ENCODE measurements at regions not wholly inside any gene's neighbourhood (a gene's known extent, or its start where the extent isn't known, plus 50 kb on each side); places are given as distances from the start of the nearest gene placed in this dataset.
"Not testable (repeated sequence)": the region's sequence is repeated elsewhere in the genome, so short reads cannot be mapped to it uniquely, and the experiment has no call there.

DNA sequence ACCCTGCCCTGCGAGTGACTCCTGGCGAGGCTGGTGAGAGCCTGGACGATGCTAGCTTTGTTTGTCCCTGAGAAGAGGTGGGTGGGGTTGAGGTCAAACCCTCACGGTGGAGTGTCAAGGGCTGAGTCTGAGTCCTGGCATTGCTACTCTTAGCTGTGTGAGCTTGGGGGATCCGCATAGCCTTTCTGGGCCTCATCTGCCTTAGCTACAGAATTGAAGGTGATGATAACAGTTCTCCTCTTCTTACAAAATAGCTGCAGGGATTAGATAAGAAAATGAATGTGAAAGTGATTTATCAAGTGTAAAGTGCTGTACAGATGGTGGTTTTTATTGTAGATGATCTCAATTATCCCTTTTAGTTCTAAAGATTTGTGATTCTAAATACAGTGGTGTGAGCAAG lies 144.6 kb downstream of the LPIN1 start:
- Mint-ChIP-seq H3K36me3 (ENCODE audit: low read depth) (peaks cover 9% of the 10 kb centered on the region), H3K27me3 (no peaks in the 10 kb centered on the region), H3K27ac (no peak overlapping the region), H3K4me1 (ENCODE audit: low read depth) (no peaks in the 10 kb centered on the region), H3K9me3 (peaks cover 38% of the 10 kb centered on the region), H3K4me3 (no peak overlapping the region)
- TF ChIP-seq, protein P1, sequence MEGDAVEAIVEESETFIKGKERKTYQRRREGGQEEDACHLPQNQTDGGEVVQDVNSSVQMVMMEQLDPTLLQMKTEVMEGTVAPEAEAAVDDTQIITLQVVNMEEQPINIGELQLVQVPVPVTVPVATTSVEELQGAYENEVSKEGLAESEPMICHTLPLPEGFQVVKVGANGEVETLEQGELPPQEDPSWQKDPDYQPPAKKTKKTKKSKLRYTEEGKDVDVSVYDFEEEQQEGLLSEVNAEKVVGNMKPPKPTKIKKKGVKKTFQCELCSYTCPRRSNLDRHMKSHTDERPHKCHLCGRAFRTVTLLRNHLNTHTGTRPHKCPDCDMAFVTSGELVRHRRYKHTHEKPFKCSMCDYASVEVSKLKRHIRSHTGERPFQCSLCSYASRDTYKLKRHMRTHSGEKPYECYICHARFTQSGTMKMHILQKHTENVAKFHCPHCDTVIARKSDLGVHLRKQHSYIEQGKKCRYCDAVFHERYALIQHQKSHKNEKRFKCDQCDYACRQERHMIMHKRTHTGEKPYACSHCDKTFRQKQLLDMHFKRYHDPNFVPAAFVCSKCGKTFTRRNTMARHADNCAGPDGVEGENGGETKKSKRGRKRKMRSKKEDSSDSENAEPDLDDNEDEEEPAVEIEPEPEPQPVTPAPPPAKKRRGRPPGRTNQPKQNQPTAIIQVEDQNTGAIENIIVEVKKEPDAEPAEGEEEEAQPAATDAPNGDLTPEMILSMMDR (IDR thresholded peaks at IDR 0.05): no peak
- intact Hi-C loops (cut with micrococcal nuclease): no loop called here
- ATAC-seq: no peak
- no peak for DNase-seq
- CTCF ChIA-PET: interaction anchor here (1.4 kb wide), 1 partner anchor 18 kb away, joined by 3 read pairs; no protein-coding TSS in a partner anchor
- POLR2A ChIA-PET: no interaction called here

DNA sequence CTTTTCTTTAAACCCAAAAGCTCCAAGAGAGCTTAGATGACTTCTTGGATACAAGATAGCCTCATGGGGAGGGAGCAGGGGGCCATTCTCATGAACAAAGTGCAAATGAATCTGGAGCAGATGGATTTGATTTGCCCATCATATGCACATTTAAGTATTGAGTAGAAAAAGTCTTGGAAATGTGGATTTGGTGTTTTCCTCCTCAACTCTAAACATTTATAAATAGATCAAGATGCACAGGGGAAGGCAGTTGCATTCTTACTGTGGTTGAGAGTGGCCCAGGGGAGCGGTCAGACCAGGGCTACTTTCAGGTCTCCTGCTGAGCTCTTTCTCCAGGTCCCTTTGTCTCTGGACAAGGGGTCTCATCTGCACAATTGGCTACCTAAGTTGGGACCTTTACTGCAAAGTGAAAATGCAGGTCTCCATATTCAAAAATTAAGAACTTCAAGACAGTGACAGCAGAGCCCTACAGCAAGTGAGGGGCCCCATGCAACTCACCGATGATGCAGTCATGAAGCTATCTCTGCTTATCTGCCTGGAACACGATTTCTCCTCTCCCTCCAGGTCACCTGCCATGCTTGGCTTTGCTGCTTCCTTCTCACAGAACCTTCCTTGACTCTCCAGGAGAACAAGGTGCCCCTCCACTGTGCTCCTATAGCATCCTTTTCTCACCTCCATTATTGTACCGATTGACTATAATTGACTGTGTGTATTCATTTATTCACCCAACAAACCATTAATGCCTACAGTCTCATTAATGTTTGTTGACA lies 145.4 kb downstream of the LPIN1 start:
- DNase-seq (no peak), ATAC-seq (no peak)
- TF ChIP-seq, protein P1 (IDR thresholded peaks at IDR 0.05): no peak
- ChIA-PET POLR2A (no interaction called here), CTCF (interaction anchor here (1.4 kb wide), 1 partner anchor 19 kb away, joined by 3 read pairs; no protein-coding TSS in a partner anchor)
- H3K4me3 Mint-ChIP-seq: no peak overlapping the region
- no peaks in the 10 kb centered on the region for H3K27me3 Mint-ChIP-seq
- H3K9me3 Mint-ChIP-seq: peaks cover 38% of the 10 kb centered on the region
- intact Hi-C loops (cut with micrococcal nuclease): no loop called here
- H3K36me3 Mint-ChIP-seq (ENCODE audit: low read depth): peaks cover 9% of the 10 kb centered on the region
- H3K4me1 Mint-ChIP-seq (ENCODE audit: low read depth): no peaks in the 10 kb centered on the region
- H3K27ac Mint-ChIP-seq: no peak overlapping the region

DNA sequence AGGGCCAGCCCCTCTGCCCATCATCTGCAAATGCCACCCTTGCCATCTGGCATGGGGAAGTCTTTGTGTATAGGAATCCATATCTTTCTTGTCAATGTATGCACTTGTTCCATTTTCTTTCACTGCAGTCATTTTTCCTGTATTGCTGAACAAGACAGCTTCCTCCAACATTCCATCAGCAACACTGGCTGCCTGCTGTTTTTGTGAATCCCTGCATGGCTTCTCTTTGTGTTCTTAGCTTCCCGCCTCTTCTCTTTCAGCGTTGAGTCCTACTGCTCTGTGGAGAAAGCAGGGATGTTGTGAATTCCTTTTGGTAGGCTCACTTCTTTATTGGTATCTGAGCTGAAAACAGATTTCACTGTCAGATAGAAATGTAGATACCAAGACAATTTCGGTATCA lies 150.0 kb downstream of the LPIN1 start:
- Mint-ChIP-seq H3K4me1 (ENCODE audit: low read depth) (no peaks in the 10 kb centered on the region), H3K27ac (no peak overlapping the region), H3K9me3 (peaks cover 17% of the 10 kb centered on the region), H3K36me3 (ENCODE audit: low read depth) (peaks cover 5% of the 10 kb centered on the region), H3K27me3 (no peaks in the 10 kb centered on the region), H3K4me3 (no peak overlapping the region)
- ATAC-seq (no peak), DNase-seq (no peak)
- CTCF ChIA-PET: no interaction called here
- TF ChIP-seq, protein P1 (IDR thresholded peaks at IDR 0.05): no peak
- POLR2A ChIA-PET: no interaction called here
- intact Hi-C loops (cut with micrococcal nuclease): no loop called here

DNA sequence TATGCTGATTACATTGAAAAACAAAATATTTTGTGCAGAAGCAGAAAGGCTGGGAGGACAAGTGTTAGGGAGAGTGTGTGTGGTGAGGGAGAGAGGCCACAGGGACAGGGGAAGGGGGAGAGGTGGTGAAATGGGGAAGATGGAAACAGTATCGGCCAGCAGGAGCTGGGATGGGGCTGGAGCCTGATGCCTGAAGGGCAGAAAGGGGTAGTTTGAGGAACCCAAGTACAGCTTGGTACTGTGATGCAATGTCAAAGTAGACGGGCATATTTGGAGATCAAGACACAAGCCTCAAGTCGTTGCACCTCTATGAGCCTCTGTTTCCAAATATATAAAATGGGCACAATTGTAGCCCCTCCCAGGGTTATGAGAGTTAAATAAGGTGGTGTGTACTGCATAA lies 152.1 kb downstream of the LPIN1 start:
- H3K27ac Mint-ChIP-seq: no peak overlapping the region

DNA sequence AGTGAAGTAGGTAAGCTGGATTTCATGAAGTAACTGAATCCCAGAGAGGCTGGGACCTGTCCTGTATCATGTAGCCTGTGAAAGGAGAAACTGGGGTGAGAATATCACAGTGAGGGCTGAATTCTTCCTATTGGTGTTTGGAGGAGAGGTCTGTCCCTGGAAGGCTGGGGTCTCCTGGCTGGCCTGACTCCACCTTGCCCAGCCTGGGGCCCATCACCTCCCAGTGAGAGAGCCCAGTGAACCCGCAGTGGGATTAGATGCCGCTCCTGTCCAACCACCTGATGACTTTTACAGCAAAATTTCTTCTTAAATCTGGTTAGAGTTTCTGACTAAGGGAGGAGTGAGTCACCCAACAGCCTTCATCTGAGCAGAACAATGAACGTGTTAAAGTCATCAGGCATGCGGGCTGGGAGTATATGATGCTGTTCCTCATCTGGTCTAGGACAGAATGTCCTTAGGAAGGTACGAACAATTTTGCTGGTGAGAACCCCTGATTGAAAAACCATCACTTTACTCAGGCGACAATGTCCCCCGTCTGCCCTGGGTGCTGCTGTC lies 152.9 kb downstream of the LPIN1 start:
- H3K27ac Mint-ChIP-seq: no peak overlapping the region
- POLR2A ChIA-PET: no interaction called here
- no peaks in the 10 kb centered on the region for H3K27me3 Mint-ChIP-seq

More for the DNA sequence above, 152.1 kb downstream of the LPIN1 start:
- Mint-ChIP-seq H3K9me3 (peaks cover 10% of the 10 kb centered on the region), H3K27me3 (no peaks in the 10 kb centered on the region), H3K4me1 (ENCODE audit: low read depth) (no peaks in the 10 kb centered on the region), H3K4me3 (no peak overlapping the region), H3K36me3 (ENCODE audit: low read depth) (peaks cover 5% of the 10 kb centered on the region)
- POLR2A ChIA-PET: no interaction called here
- intact Hi-C loops (cut with micrococcal nuclease): no loop called here
- TF ChIP-seq, protein P1 (IDR thresholded peaks at IDR 0.05): no peak
- ATAC-seq (no peak), DNase-seq (no peak)
- CTCF ChIA-PET: no interaction called here

DNA sequence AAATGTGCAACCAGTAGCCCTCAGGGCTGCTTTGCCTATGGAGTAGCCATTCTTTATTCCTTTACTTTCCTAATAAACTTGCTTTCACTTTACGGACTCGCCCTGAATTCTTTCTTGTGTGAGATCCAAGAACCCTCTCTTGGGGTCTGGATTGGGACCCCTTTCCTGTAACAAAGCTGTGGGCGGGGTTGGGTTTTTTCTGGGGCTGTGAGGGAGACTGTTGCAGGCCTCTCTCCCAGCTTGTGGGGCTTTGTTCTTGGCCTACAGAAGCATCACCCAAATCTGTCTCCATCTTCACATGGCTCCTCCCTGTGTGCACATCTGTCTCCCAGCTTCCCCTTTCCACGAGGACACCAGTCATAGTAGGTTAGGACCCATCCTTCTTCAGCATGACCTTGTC lies 154.5 kb downstream of the LPIN1 start:
- DNase-seq; H3K4me3 Mint-ChIP-seq; H3K9me3 Mint-ChIP-seq; H3K27ac Mint-ChIP-seq; H3K36me3 Mint-ChIP-seq (ENCODE audit: low read depth); POLR2A ChIA-PET; H3K27me3 Mint-ChIP-seq; H3K4me1 Mint-ChIP-seq (ENCODE audit: low read depth); ATAC-seq; intact Hi-C loops (cut with micrococcal nuclease); CTCF ChIA-PET: not testable (repeated sequence)

More for the DNA sequence above, 152.9 kb downstream of the LPIN1 start:
- TF ChIP-seq, protein P1 (IDR thresholded peaks at IDR 0.05): no peak
- Mint-ChIP-seq H3K4me1 (ENCODE audit: low read depth) (no peaks in the 10 kb centered on the region), H3K36me3 (ENCODE audit: low read depth) (peaks cover 5% of the 10 kb centered on the region), H3K9me3 (peaks cover 8% of the 10 kb centered on the region), H3K4me3 (no peak overlapping the region)
- DNase-seq: no peak
- no peak for ATAC-seq
- intact Hi-C loops (cut with micrococcal nuclease): no loop called here
- CTCF ChIA-PET: interaction anchor here (1.3 kb wide), 1 partner anchor 9 kb away, joined by 3 read pairs; no protein-coding TSS in a partner anchor

Measured in activated CD8-positive, alpha-beta T cell treated with anti-CD3 and anti-CD28 coated beads for 36 hours (primary cell).